Keratinocyte (primary cell): ENCODE measurements at regions not wholly inside any gene's neighbourhood (a gene's known extent, or its start where the extent isn't known, plus 50 kb on each side); places are given as distances from the start of the nearest gene placed in this dataset.

ENCODE experiments used
- DNase-seq: peaks from one replicate; pipeline ENCODE4 v3.0.0-alpha.2; 2011; ENCODE audit warnings: low read depth, missing footprints, low spot score
- FAIRE-seq: peaks from 2 replicates; lab custom pipeline; 2011; peaks lifted over from hg19 to GRCh38; lab: Jason Lieb, UNC
- H2AFZ ChIP-seq: 2 replicates; pipeline ENCODE4 v1.6.0; 2012; ENCODE audit warnings: low read length, control low read depth, inconsistent platforms; ENCODE audit not compliant: control insufficient read depth
- H3K27ac ChIP-seq: 2 replicates; pipeline ENCODE4 v1.5.1; 2011; ENCODE audit warnings: low read length; ENCODE audit not compliant: control insufficient read depth, insufficient read depth
- H3K27me3 ChIP-seq: 3 replicates; pipeline ENCODE4 v1.6.0; 2011; ENCODE audit warnings: low read length; ENCODE audit not compliant: control insufficient read depth, insufficient read depth; ENCODE audit errors: extremely low read depth
- H3K36me3 ChIP-seq, 2 experiments: 2 replicates in 1 of 2; 3 replicates in 1 of 2; pipeline ENCODE4 v1.5.1; 2011; ENCODE audit warnings: low read length in 2 of 2, mild to moderate bottlenecking in 1 of 2; ENCODE audit not compliant: control insufficient read depth in 2 of 2, insufficient read depth in 2 of 2; ENCODE audit errors: extremely low read depth in 1 of 2
- H3K4me1 ChIP-seq: 3 replicates; pipeline ENCODE4 v1.5.1; 2011; ENCODE audit warnings: low read length; ENCODE audit not compliant: control insufficient read depth, insufficient read depth; ENCODE audit errors: extremely low read depth
- H3K4me2 ChIP-seq: 3 replicates; pipeline ENCODE4 v1.6.0; 2011; ENCODE audit warnings: low read depth, low read length; ENCODE audit not compliant: control insufficient read depth, insufficient read depth; ENCODE audit errors: extremely low read depth
- H3K4me3 ChIP-seq, 3 experiments: fragments of 200-600 bp in 1 of 3; sonication (generic) in 1 of 3; 2 replicates in 2 of 3; 3 replicates in 1 of 3; pipeline ENCODE4 v1.5.1; 2011 to 2016; ENCODE audit warnings: low read length in 3 of 3, mild to moderate bottlenecking in 3 of 3, control low read depth in 2 of 3, inconsistent platforms in 1 of 3, low read depth in 1 of 3, mixed read lengths in 1 of 3, mixed run types in 1 of 3, moderate library complexity in 1 of 3; ENCODE audit not compliant: control insufficient read depth in 2 of 3, insufficient read depth in 2 of 3; ENCODE audit errors: extremely low read depth in 1 of 3
- H3K79me2 ChIP-seq: 2 replicates; pipeline ENCODE4 v1.6.0; 2012; ENCODE audit warnings: low read length; ENCODE audit not compliant: control insufficient read depth, insufficient read depth
- H3K9ac ChIP-seq: 3 replicates; pipeline ENCODE4 v1.6.0; 2011; ENCODE audit warnings: low read length; ENCODE audit not compliant: control insufficient read depth, insufficient read depth; ENCODE audit errors: extremely low read depth
- H3K9me1 ChIP-seq: 3 replicates; pipeline ENCODE4 v1.6.0; 2011; ENCODE audit warnings: low read length; ENCODE audit not compliant: control insufficient read depth, insufficient read depth; ENCODE audit errors: extremely low read depth
- H3K9me3 ChIP-seq: 2 replicates; pipeline ENCODE4 v1.5.1; 2012; ENCODE audit warnings: low read depth, low read length; ENCODE audit not compliant: control insufficient read depth
- H4K20me1 ChIP-seq: 3 replicates; pipeline ENCODE4 v1.6.0; 2011; ENCODE audit warnings: low read length; ENCODE audit not compliant: control insufficient read depth, insufficient read depth; ENCODE audit errors: extremely low read depth
- EZH2 ChIP-seq: IDR thresholded peaks from one replicate; pipeline ENCODE4 v1.6.1; 2012; ENCODE audit warnings: inconsistent platforms, mild to moderate bottlenecking, low read length, moderate library complexity
- dilution Hi-C: fragments of 300-500 bp; cut with MboI; formaldehyde crosslinking; loops from one replicate; pipeline ENCODE4 v1.7.0; 2020; ENCODE audit warnings: low sequenced_read_pairs; ENCODE audit not compliant: extremely low pct_ligation_motif_present
- TF ChIP-seq, protein P1 (sequence below), 3 experiments: IDR thresholded peaks in 1 of 3; conservative IDR thresholded peaks in 1 of 3; optimal IDR thresholded peaks in 1 of 3; 2 replicates in 2 of 3; 3 replicates in 1 of 3; pipeline versions ENCODE3 to v1.5.1; 2011; ENCODE audit warnings: low read length in 3 of 3, mild to moderate bottlenecking in 3 of 3, moderate library complexity in 2 of 3, control low read depth in 1 of 3, inconsistent platforms in 1 of 3; ENCODE audit not compliant: insufficient read depth in 2 of 3; ENCODE audit errors: extremely low read depth in 1 of 3

DNA sequence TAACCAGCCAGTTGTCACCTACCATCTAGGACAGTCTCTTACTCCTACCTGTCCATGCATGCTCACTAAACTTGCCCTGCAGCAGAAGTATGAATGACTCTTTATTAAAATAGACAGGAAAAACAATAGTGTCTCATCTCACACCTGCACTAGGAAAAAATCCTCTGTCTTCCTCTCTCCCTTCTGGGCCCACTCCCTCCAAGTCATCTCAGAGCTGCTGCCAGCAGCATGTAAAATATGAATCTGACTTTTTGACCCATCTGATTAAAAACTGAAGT is 93.5 kb upstream of the THBS1 start:
- H3K9ac ChIP-seq = no peak overlapping the region
- no peak overlapping the region for H3K27ac ChIP-seq

DNA sequence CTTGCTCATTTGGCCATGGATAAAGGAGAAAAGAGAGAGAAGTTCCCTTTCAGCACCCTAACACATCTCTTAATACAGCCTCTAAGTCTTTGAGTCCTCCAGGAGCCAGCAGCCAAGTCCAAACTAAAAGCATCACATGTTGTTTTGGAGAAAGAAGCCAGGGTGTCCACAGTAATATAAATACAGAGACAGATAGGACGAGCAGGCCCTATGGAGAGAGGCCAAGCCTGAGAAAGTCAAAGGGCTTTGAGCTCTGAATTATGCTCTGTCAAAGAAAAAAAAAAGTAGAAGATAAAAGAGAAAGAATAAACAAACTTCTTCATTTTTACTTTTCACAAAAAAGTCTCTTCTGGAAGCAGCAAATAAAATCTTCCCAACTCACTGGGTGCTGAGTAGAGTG is 92.4 kb upstream of the THBS1 start:
- Histone ChIP-seq H2AFZ (no peak overlapping the region), H3K4me1 (peaks cover 10% of the 10 kb centered on the region), H3K27ac (no peak overlapping the region), H3K4me3 (no peak overlapping the region), H3K27me3 (no peaks in the 10 kb centered on the region), H3K9ac (no peak overlapping the region), H3K9me3 (no peaks in the 10 kb centered on the region), H4K20me1 (no peaks in the 10 kb centered on the region), H3K36me3 (no peaks in the 10 kb centered on the region), H3K9me1 (peaks cover 2% of the 10 kb centered on the region), H3K4me2 (no peak overlapping the region), H3K79me2 (no peaks in the 10 kb centered on the region)
- FAIRE-seq (no peak), DNase-seq (no peak)
- dilution Hi-C loops = no loop called here
- no peak for TF ChIP-seq EZH2
- TF ChIP-seq, protein P1, sequence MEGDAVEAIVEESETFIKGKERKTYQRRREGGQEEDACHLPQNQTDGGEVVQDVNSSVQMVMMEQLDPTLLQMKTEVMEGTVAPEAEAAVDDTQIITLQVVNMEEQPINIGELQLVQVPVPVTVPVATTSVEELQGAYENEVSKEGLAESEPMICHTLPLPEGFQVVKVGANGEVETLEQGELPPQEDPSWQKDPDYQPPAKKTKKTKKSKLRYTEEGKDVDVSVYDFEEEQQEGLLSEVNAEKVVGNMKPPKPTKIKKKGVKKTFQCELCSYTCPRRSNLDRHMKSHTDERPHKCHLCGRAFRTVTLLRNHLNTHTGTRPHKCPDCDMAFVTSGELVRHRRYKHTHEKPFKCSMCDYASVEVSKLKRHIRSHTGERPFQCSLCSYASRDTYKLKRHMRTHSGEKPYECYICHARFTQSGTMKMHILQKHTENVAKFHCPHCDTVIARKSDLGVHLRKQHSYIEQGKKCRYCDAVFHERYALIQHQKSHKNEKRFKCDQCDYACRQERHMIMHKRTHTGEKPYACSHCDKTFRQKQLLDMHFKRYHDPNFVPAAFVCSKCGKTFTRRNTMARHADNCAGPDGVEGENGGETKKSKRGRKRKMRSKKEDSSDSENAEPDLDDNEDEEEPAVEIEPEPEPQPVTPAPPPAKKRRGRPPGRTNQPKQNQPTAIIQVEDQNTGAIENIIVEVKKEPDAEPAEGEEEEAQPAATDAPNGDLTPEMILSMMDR (optimal IDR thresholded peaks at IDR 0.05 in 1 of 3, IDR thresholded peaks at IDR 0.05 in 1 of 3, conservative IDR thresholded peaks at IDR 0.05 in 1 of 3; ENCODE audit: extremely low read depth in 1 of 3, insufficient read depth in 2 of 3, low read length in 3 of 3) = no peak

More for the DNA sequence above, 93.5 kb upstream of the THBS1 start:
- no peaks in the 10 kb centered on the region for H4K20me1 ChIP-seq
- TF ChIP-seq, protein P1 (optimal IDR thresholded peaks at IDR 0.05 in 1 of 3, IDR thresholded peaks at IDR 0.05 in 1 of 3, conservative IDR thresholded peaks at IDR 0.05 in 1 of 3; ENCODE audit: extremely low read depth in 1 of 3, insufficient read depth in 2 of 3, low read length in 3 of 3) = no peak
- dilution Hi-C loops = no loop called here
- H3K4me1 ChIP-seq = peaks cover 10% of the 10 kb centered on the region
- no peaks in the 10 kb centered on the region for H3K9me3 ChIP-seq
- peaks cover 2% of the 10 kb centered on the region for H3K9me1 ChIP-seq
- no peak overlapping the region for H2AFZ ChIP-seq
- H3K27me3 ChIP-seq = no peaks in the 10 kb centered on the region
- H3K4me3 ChIP-seq = no peak overlapping the region
- H3K4me2 ChIP-seq = peak overlapping the region; percentile 47
- DNase-seq (no peak), FAIRE-seq (peak; percentile 53)
- H3K36me3 ChIP-seq = no peaks in the 10 kb centered on the region
- no peaks in the 10 kb centered on the region for H3K79me2 ChIP-seq
